ENCODE measurements at regions not wholly inside any gene's neighbourhood (a gene's known extent, or its start where the extent isn't known, plus 50 kb on each side); places are given as distances from the start of the nearest gene placed in this dataset.

- no peak for ATAC-seq
- TF ChIP-seq ZFP3 (CRISPR knock-in tag; IDR thresholded peaks at IDR 0.05) (no peak), CSDC2 (CRISPR knock-in tag; IDR thresholded peaks at IDR 0.05) (no peak), PPARA (CRISPR knock-in tag; IDR thresholded peaks at IDR 0.05; ENCODE audit: borderline replicate concordance) (no peak), TCF4 (CRISPR knock-in tag; IDR thresholded peaks at IDR 0.05; ENCODE audit: borderline replicate concordance) (no peak)
Measured at GRCh38 chr5:67974054-67974453, 241.5 kb upstream of the PIK3R1 start.

GRCh38 chr5:67971971-67972821 is 243.4 kb upstream of the PIK3R1 start:
- TF ChIP-seq ZNF70 (CRISPR knock-in tag; IDR thresholded peaks at IDR 0.05) (no peak), CSRNP3 (CRISPR knock-in tag; IDR thresholded peaks at IDR 0.05) (no peak), OSR1 (CRISPR knock-in tag; IDR thresholded peaks at IDR 0.05) (no peak), TCF4 (CRISPR knock-in tag; IDR thresholded peaks at IDR 0.05; ENCODE audit: borderline replicate concordance) (no peak)
- no peak for ATAC-seq

GRCh38 chr5:67971223-67971830 is 244.2 kb upstream of the PIK3R1 start:
- no peak for ATAC-seq
- TF ChIP-seq BACH2 (CRISPR knock-in tag; IDR thresholded peaks at IDR 0.05; ENCODE audit: borderline replicate concordance) (no peak), PPARA (CRISPR knock-in tag; IDR thresholded peaks at IDR 0.05; ENCODE audit: borderline replicate concordance) (no peak), RARB (CRISPR knock-in tag; IDR thresholded peaks at IDR 0.05) (no peak), ZNF565 (CRISPR knock-in tag; conservative IDR thresholded peaks at IDR 0.05; ENCODE audit: low read depth) (no peak), ARNTL (CRISPR knock-in tag; IDR thresholded peaks at IDR 0.05; ENCODE audit: borderline replicate concordance, low read depth) (no peak), POU6F1 (CRISPR knock-in tag; IDR thresholded peaks at IDR 0.05; ENCODE audit: borderline replicate concordance, low read depth) (no peak)

GRCh38 chr5:67969631-67970030 is 245.9 kb upstream of the PIK3R1 start:
- ATAC-seq, result no peak
- TF ChIP-seq SNAI2 (CRISPR knock-in tag; IDR thresholded peaks at IDR 0.05) (no peak), CREB5 (CRISPR knock-in tag; IDR thresholded peaks at IDR 0.05; ENCODE audit: low read depth) (no peak), ZFP3 (CRISPR knock-in tag; IDR thresholded peaks at IDR 0.05) (no peak), POU6F1 (CRISPR knock-in tag; IDR thresholded peaks at IDR 0.05; ENCODE audit: borderline replicate concordance, low read depth) (no peak), ISL1 (CRISPR knock-in tag; IDR thresholded peaks at IDR 0.05) (no peak), BACH2 (CRISPR knock-in tag; IDR thresholded peaks at IDR 0.05; ENCODE audit: borderline replicate concordance) (no peak), RARB (CRISPR knock-in tag; IDR thresholded peaks at IDR 0.05) (no peak), PATZ1 (CRISPR knock-in tag; IDR thresholded peaks at IDR 0.05; ENCODE audit: borderline replicate concordance) (no peak), CSRNP3 (CRISPR knock-in tag; IDR thresholded peaks at IDR 0.05) (no peak), PPARA (CRISPR knock-in tag; IDR thresholded peaks at IDR 0.05; ENCODE audit: borderline replicate concordance) (no peak), CSDC2 (CRISPR knock-in tag; IDR thresholded peaks at IDR 0.05) (no peak), ZNF565 (CRISPR knock-in tag; conservative IDR thresholded peaks at IDR 0.05; ENCODE audit: low read depth) (no peak), TCF4 (CRISPR knock-in tag; IDR thresholded peaks at IDR 0.05; ENCODE audit: borderline replicate concordance) (no peak), ESRRG (CRISPR knock-in tag; IDR thresholded peaks at IDR 0.05) (no peak), ZC3H10 (CRISPR knock-in tag; IDR thresholded peaks at IDR 0.05) (no peak), TOX (CRISPR knock-in tag; IDR thresholded peaks at IDR 0.05; ENCODE audit: borderline replicate concordance) (no peak), TSHZ2 (CRISPR knock-in tag; IDR thresholded peaks at IDR 0.05) (no peak), ARNTL (CRISPR knock-in tag; IDR thresholded peaks at IDR 0.05; ENCODE audit: borderline replicate concordance, low read depth) (no peak), OSR1 (CRISPR knock-in tag; IDR thresholded peaks at IDR 0.05) (no peak)

All from SK-N-SH treated with all-trans-retinoic acid at 6 μM for 48 hours (cell line).